Fibroblast of lung (primary cell): ENCODE measurements at regions not wholly inside any gene's neighbourhood (a gene's known extent, or its start where the extent isn't known, plus 50 kb on each side); places are given as distances from the start of the nearest gene placed in this dataset.

Experiments used
- CTCF ChIP-seq, 2 donors: IDR thresholded peaks in 1 of 2; conservative IDR thresholded peaks in 1 of 2; 1 replicate in 1 of 2; 2 replicates in 1 of 2; pipeline ENCODE4 v1.5.1; 2011 to 2012; ENCODE audit warnings: low read length in 2 of 2, control low read depth in 1 of 2, inconsistent platforms in 1 of 2, low read depth in 1 of 2, mild to moderate bottlenecking in 1 of 2
- EZH2 ChIP-seq: IDR thresholded peaks from 2 replicates; pipeline ENCODE4 v1.5.1; 2012; ENCODE audit warnings: low read length, control low read depth, mild to moderate bottlenecking; ENCODE audit errors: missing control alignments

GRCh38 chr16:51821527-51821926, 670.5 kb upstream of the SALL1 start:
- TF ChIP-seq CTCF (conservative IDR thresholded peaks at IDR 0.05 in 1 of 2, IDR thresholded peaks at IDR 0.05 in 1 of 2; ENCODE audit: low read depth in 1 of 2, low read length in 2 of 2): no peak
- TF ChIP-seq EZH2: no peak
